Renal cortex interstitium (tissue), 11 donors: ENCODE measurements at regions not wholly inside any gene's neighbourhood (a gene's known extent, or its start where the extent isn't known, plus 50 kb on each side); places are given as distances from the start of the nearest gene placed in this dataset.

Experiments
- DNase-seq, 11 donors: peaks; one replicate each; pipeline ENCODE4 v3.0.0-alpha.2; 2013; ENCODE audit warnings: low read depth in 9 of 11, low spot score in 4 of 11; ENCODE audit errors: extremely low read depth in 1 of 11

GRCh38 chr2:215605214-215605613, 169.3 kb upstream of the FN1 start:
- no peak for DNase-seq

GRCh38 chr2:215604606-215605005, 168.7 kb upstream of the FN1 start:
- no peak for DNase-seq

- DNase-seq: no peak
Measured at GRCh38 chr2:215603440-215603839, 167.6 kb upstream of the FN1 start.

- DNase-seq: no peak
Measured at GRCh38 chr2:215602997-215603396, 167.1 kb upstream of the FN1 start.

GRCh38 chr2:215601990-215602721, 166.3 kb upstream of the FN1 start:
- no peak for DNase-seq

GRCh38 chr2:215601526-215601925, 165.7 kb upstream of the FN1 start:
- no peak for DNase-seq

GRCh38 chr2:215598376-215598975, 162.6 kb upstream of the FN1 start:
- no peak for DNase-seq

- no peak for DNase-seq
Measured at GRCh38 chr2:215597577-215597976, 161.7 kb upstream of the FN1 start.

- no peak for DNase-seq
Measured at GRCh38 chr2:215594766-215595165, 158.9 kb upstream of the FN1 start.

- DNase-seq: no peak
Measured at GRCh38 chr2:215590010-215590745, 154.3 kb upstream of the FN1 start.

- no peak for DNase-seq
Measured at GRCh38 chr2:215583881-215584280, 148.0 kb upstream of the FN1 start.

- DNase-seq: no peak
Measured at GRCh38 chr2:215579809-215580208, 143.9 kb upstream of the FN1 start.

- no peak for DNase-seq
Measured at GRCh38 chr2:215577356-215577755, 141.5 kb upstream of the FN1 start.

GRCh38 chr2:215576572-215576971, 140.7 kb upstream of the FN1 start:
- no peak for DNase-seq

GRCh38 chr2:215573496-215573895, 137.6 kb upstream of the FN1 start:
- DNase-seq: no peak

GRCh38 chr2:215572341-215572848, 136.5 kb upstream of the FN1 start:
- no peak for DNase-seq

- no peak for DNase-seq
Measured at GRCh38 chr2:215571689-215572088, 135.8 kb upstream of the FN1 start.

- DNase-seq: no peak
Measured at GRCh38 chr2:215567504-215567903, 131.6 kb upstream of the FN1 start.

GRCh38 chr2:215565897-215566296, 130.0 kb upstream of the FN1 start:
- no peak for DNase-seq

GRCh38 chr2:215557701-215558100, 121.8 kb upstream of the FN1 start:
- no peak for DNase-seq
